GM10248 (cell line): ENCODE measurements at regions not wholly inside any gene's neighbourhood (a gene's known extent, or its start where the extent isn't known, plus 50 kb on each side); places are given as distances from the start of the nearest gene placed in this dataset.
"Not testable (repeated sequence)": the region's sequence is repeated elsewhere in the genome, so short reads cannot be mapped to it uniquely, and the experiment has no call there.

Experiments
- CTCF ChIA-PET: fragments of 300-600 bp; sonication (Branson Sonifier 250); formaldehyde crosslinking; extraction: SDS; loops from one replicate; lab custom pipeline; 2021; ENCODE audit warnings: antibody characterized with exemption; lab: Yijun Ruan, JAX
- POLR2A ChIA-PET: fragments of 350-650 bp; sonication (Branson Sonifier 250); formaldehyde crosslinking; extraction: SDS; loops from one replicate; lab custom pipeline; 2020; ENCODE audit warnings: antibody characterized with exemption; lab: Yijun Ruan, JAX
- DNase-seq: peaks from one replicate; pipeline ENCODE4 v3.0.0; 2012; ENCODE audit errors: extremely low spot score
- TF ChIP-seq, protein P1 (sequence below): IDR thresholded peaks from 2 replicates; pipeline ENCODE4 v1.5.1; 2012; ENCODE audit warnings: mild to moderate bottlenecking, low read depth; ENCODE audit errors: extremely low read depth, missing control alignments, control extremely low read depth

DNA sequence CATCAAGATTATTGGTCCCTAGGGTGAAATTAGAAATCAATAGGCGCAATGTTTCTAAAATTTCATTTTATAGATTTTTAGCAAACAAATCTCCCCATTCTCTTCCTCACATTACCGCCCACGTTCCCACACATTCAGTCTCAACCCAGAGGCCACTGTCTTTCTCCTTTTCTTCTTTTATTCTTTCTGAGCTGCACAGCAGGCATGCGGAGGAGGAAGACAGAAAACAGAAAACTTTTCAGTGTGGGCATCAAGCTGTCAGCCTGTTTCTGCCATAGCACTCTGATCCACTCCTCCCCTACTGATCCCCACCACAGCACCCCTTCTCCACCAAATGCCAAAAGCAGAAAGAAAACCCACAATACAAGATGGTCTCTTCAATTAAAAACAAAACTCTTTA, 94.8 kb upstream of the ADAMTS3 start:
- ChIA-PET POLR2A (no interaction called here), CTCF (no interaction called here)
- TF ChIP-seq, protein P1, sequence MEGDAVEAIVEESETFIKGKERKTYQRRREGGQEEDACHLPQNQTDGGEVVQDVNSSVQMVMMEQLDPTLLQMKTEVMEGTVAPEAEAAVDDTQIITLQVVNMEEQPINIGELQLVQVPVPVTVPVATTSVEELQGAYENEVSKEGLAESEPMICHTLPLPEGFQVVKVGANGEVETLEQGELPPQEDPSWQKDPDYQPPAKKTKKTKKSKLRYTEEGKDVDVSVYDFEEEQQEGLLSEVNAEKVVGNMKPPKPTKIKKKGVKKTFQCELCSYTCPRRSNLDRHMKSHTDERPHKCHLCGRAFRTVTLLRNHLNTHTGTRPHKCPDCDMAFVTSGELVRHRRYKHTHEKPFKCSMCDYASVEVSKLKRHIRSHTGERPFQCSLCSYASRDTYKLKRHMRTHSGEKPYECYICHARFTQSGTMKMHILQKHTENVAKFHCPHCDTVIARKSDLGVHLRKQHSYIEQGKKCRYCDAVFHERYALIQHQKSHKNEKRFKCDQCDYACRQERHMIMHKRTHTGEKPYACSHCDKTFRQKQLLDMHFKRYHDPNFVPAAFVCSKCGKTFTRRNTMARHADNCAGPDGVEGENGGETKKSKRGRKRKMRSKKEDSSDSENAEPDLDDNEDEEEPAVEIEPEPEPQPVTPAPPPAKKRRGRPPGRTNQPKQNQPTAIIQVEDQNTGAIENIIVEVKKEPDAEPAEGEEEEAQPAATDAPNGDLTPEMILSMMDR, result no peak
- no peak for DNase-seq

DNA sequence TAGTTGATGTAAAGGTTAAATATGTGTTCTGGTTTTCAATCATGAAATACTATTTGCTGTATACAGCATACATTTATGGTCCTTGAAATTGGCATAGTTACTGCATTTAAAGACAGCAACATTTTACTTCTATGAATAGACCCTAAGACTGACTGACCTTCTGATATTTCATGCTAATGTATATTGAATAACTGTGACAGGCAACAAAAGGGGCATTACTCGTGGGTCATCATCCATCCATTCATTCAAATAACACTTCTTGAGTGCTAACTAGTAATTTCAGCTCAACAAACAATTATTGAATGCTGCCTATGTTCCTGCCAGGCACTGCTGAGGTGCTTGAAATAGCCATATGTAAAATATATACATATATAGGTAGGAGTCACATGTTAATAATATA, 92.8 kb upstream of the ADAMTS3 start:
- ChIA-PET POLR2A (no interaction called here), CTCF (no interaction called here)
- TF ChIP-seq, protein P1, result no peak
- DNase-seq, result no peak

DNA sequence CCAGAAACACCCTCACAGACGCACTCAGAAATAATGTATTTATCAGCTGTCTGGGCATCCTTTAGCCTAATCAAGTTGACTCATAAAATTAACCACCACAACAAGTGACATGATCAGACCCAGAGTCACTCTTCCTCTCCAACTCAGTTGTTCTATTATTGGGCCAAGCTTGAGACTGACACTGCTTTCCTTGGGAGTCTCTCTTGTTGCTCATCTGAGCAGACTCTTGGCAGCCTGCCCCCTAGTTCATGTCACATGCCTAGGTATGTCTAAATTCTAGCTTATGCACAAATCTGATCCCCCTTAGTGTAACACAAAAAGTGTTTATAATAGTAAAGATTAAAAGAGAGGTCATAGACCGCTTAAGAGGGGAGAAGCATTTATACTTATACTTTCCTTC, 72.6 kb upstream of the ADAMTS3 start:
- TF ChIP-seq, protein P1, result no peak
- no peak for DNase-seq
- ChIA-PET POLR2A (no interaction called here), CTCF (no interaction called here)

DNA sequence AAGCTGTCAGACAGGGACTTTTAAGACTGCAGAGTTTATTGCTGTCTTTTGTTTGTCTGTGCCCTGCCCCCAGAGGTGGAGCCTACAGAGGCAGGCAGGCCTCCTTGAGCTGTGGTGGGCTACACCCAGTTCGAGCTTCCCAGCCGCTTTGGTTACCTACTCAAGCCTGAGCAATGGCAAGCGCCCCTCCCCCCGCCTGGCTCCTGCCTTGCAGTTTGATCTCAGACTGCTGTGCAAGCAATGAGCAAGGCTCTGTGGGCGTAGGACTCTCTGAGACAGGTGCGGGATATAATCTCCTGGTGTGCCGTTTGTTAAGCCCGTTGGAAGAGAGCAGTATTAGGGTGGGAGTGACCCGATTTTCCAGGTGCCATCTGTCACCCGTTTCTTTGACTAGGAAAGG, 67.8 kb upstream of the ADAMTS3 start:
- DNase-seq, CTCF ChIA-PET, POLR2A ChIA-PET: not testable (repeated sequence)

GRCh38 chr4:72635931-72636330, 66.9 kb upstream of the ADAMTS3 start:
- CTCF ChIA-PET, DNase-seq, POLR2A ChIA-PET: not testable (repeated sequence)

- DNase-seq, POLR2A ChIA-PET: not testable (repeated sequence)
- CTCF ChIA-PET, result interaction anchor here (1.8 kb wide), 1 partner anchor 9 kb away, joined by 3 read pairs; no protein-coding TSS in a partner anchor
These were observed 63.2 kb upstream of the ADAMTS3 start for GRCh38 chr4:72632253-72632652.

DNA sequence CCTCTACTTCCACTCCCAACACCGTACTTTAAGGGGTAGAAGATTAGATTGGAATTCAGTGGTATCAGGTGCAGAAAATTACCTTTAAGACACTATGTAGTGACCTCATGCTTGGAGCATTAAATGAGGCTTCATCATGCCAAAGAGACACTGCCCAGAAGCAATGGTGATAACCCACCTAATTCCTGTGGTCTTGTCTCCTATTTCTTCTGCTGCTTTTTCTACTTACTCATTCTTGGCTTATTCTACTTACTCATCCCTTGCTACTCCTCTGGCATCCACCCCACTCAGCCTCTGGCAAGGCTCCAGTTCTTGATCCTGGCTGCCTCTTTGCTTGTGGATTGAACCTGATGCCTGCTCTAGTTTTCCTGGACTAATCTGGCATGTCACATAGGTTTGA, 62.3 kb upstream of the ADAMTS3 start:
- POLR2A ChIA-PET, result no interaction called here
- CTCF ChIA-PET, result no interaction called here
- TF ChIP-seq, protein P1, result no peak
- no peak for DNase-seq

DNA sequence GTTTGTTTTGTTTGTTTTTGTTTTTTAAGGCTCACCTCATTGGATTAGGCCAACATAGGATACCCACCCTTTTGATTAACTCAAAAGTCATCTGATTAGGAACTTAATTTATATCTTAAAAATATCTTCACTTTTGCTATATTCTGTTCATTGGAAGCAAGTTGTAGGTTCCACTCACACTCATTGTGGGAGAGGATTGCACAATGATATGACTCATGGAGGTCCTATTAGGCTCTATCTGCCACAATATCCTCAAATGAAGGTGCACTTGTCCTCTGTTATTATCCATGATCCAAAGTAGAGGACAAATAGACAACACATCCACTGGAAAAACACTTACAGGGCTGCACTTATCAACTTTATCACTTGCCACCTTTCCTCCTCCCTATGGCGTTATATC, 60.5 kb upstream of the ADAMTS3 start:
- TF ChIP-seq, protein P1, result no peak
- no peak for DNase-seq
- POLR2A ChIA-PET, result no interaction called here
- CTCF ChIA-PET, result no interaction called here
